Upper lobe of left lung (tissue), 4 donors: ENCODE measurements at regions not wholly inside any gene's neighbourhood (a gene's known extent, or its start where the extent isn't known, plus 50 kb on each side); places are given as distances from the start of the nearest gene placed in this dataset.
"Not testable (repeated sequence)": the region's sequence is repeated elsewhere in the genome, so short reads cannot be mapped to it uniquely, and the experiment has no call there.

ENCODE experiments used
- CTCF ChIP-seq, 6 experiments: fragments of 450-650 bp in 4 of 6; fragments of 200-600 bp in 2 of 6; sonication (generic) in 2 of 6; IDR thresholded peaks; one replicate each; pipeline ENCODE4 v1.5.1; 2016 to 2019; ENCODE audit warnings: antibody characterized with exemption in 6 of 6
- POLR2A ChIP-seq, 4 donors: fragments of 450-650 bp; IDR thresholded peaks; one replicate each; pipeline ENCODE4 v1.5.1; 2016 to 2017; ENCODE audit warnings: antibody characterized with exemption in 4 of 4, mild to moderate bottlenecking in 2 of 4
- POLR2AphosphoS5 ChIP-seq, 2 donors: sonication (generic); formaldehyde crosslinking; IDR thresholded peaks; one replicate each; pipeline ENCODE4 v1.5.1; 2017; ENCODE audit warnings: antibody characterized with exemption in 2 of 2

GRCh38 chr5:101442281-101442680 lies 539.2 kb upstream of the ST8SIA4 start:
- TF ChIP-seq CTCF, POLR2A, POLR2AphosphoS5 (IDR thresholded peaks at IDR 0.05): not testable (repeated sequence)
